ENCODE measurements at regions not wholly inside any gene's neighbourhood (a gene's known extent, or its start where the extent isn't known, plus 50 kb on each side); places are given as distances from the start of the nearest gene placed in this dataset.

GRCh38 chr6:139825935-139826374 is 451.5 kb upstream of the CITED2 start:
- TF ChIP-seq EZH2 (IDR thresholded peaks at IDR 0.05; ENCODE audit: insufficient read depth, low read length) (no peak), CTCF (IDR thresholded peaks at IDR 0.05; ENCODE audit: insufficient read depth, low read depth, low read length) (no peak)
